ENCODE measurements at regions not wholly inside any gene's neighbourhood (a gene's known extent, or its start where the extent isn't known, plus 50 kb on each side); places are given as distances from the start of the nearest gene placed in this dataset.

DNA sequence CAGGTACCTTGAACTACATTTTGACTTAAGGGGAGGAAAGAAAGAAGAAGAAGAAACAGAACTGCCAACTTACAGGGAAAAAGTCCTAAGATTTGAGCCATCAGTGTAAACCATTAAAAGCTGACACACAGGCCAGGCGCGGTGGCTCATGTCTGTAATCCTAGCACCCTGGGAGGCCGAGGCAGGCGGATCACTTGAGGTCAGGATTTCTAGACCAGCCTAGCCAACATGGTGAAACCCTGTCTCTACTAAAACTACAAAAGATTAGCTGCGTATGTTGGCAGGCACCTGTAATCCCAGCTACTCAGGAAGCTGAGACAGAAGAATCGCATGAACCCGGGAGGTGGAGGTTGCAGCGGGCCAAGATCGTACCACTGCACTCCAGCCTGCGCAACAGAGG is 389.7 kb upstream of the FAM241A start:
- ATAC-seq (ENCODE audit: insufficient read depth, low read depth), result no peak

DNA sequence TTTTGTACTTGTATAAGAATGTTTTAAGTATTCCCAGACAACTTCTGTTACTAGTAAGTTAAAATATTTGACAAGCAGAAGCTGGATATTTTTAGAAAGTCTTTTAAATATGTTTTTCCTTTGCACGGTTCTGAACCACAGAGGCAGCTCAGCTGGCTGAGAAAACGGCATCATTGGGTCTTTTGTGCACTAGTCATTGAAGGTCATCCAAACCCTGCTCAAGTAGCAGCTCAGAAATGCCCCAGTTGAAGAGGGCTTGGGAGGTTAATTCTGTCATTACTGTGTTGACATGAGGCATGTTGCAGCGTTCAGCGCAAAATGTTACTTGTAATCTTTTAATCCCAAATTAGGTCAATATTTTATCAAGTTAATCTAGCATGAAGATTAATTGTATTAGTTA is 383.7 kb upstream of the FAM241A start:
- Histone ChIP-seq H4K20me1 (ENCODE audit: insufficient read depth, low read length) (no peaks in the 10 kb centered on the region), H3K9me3 (ENCODE audit: insufficient read depth, low read length, severe bottlenecking) (no peaks in the 10 kb centered on the region)
- TF ChIP-seq, protein P1, sequence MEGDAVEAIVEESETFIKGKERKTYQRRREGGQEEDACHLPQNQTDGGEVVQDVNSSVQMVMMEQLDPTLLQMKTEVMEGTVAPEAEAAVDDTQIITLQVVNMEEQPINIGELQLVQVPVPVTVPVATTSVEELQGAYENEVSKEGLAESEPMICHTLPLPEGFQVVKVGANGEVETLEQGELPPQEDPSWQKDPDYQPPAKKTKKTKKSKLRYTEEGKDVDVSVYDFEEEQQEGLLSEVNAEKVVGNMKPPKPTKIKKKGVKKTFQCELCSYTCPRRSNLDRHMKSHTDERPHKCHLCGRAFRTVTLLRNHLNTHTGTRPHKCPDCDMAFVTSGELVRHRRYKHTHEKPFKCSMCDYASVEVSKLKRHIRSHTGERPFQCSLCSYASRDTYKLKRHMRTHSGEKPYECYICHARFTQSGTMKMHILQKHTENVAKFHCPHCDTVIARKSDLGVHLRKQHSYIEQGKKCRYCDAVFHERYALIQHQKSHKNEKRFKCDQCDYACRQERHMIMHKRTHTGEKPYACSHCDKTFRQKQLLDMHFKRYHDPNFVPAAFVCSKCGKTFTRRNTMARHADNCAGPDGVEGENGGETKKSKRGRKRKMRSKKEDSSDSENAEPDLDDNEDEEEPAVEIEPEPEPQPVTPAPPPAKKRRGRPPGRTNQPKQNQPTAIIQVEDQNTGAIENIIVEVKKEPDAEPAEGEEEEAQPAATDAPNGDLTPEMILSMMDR (IDR thresholded peaks at IDR 0.05; ENCODE audit: borderline replicate concordance, extremely low read depth, low read length, poor library complexity, severe bottlenecking), result no peak
- no peak for TF ChIP-seq EZH2 (IDR thresholded peaks at IDR 0.05; ENCODE audit: borderline replicate concordance, low read depth, low read length, severe bottlenecking)

More for the DNA sequence above, 389.7 kb upstream of the FAM241A start:
- no peak overlapping the region for H2AFZ ChIP-seq (ENCODE audit: low read depth, low read length)
- no peak overlapping the region for H3K4me3 ChIP-seq (ENCODE audit: low read depth in 1 of 2, low read length in 2 of 2)
- no peaks in the 10 kb centered on the region for H3K27me3 ChIP-seq (ENCODE audit: insufficient read depth, low read length, poor library complexity)
- no peaks in the 10 kb centered on the region for H3K4me1 ChIP-seq (ENCODE audit: insufficient read depth, low read length)
- no peaks in the 10 kb centered on the region for H3K79me2 ChIP-seq (ENCODE audit: insufficient read depth, low read length)
- H3K27ac ChIP-seq (ENCODE audit: low read length), result no peak overlapping the region
- no peaks in the 10 kb centered on the region for H3K9me3 ChIP-seq (ENCODE audit: insufficient read depth, low read length, severe bottlenecking)
- DNase-seq, result no peak
- TF ChIP-seq, protein P1 (IDR thresholded peaks at IDR 0.05; ENCODE audit: borderline replicate concordance, extremely low read depth, low read length, poor library complexity, severe bottlenecking), result no peak
- no peak for TF ChIP-seq EZH2 (IDR thresholded peaks at IDR 0.05; ENCODE audit: borderline replicate concordance, low read depth, low read length, severe bottlenecking)
- no peaks in the 10 kb centered on the region for H4K20me1 ChIP-seq (ENCODE audit: insufficient read depth, low read length)
- no peak overlapping the region for H3K9ac ChIP-seq (ENCODE audit: low read depth, low read length)
- no peaks in the 10 kb centered on the region for H3K36me3 ChIP-seq (ENCODE audit: insufficient read depth, low read length)
- no peak overlapping the region for H3K4me2 ChIP-seq (ENCODE audit: insufficient read depth, low read length)

DNA sequence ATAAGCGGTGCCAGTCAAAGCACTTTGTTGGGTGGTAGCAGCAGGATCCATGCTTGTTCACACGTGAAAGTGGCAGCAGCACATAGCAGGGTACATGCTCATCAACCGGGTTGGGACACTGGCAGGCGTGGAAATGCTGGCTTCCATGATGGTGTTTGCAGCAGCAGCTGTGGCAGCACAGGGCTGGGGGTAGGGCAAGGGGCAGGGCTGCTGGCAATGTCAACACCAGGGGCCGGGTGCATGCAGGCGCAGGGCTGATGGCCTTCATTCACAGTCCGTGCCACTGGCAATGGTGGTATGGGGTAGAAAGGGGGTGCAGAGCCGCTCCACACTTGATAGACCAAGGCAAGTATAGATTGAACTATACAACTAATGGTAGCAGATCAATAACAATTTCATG is 374.7 kb upstream of the FAM241A start:
- H4K20me1 ChIP-seq (ENCODE audit: insufficient read depth, low read length), result no peaks in the 10 kb centered on the region
- H3K4me3 ChIP-seq (ENCODE audit: low read depth in 1 of 2, low read length in 2 of 2), result no peak overlapping the region
- no peaks in the 10 kb centered on the region for H3K36me3 ChIP-seq (ENCODE audit: insufficient read depth, low read length)
- H3K79me2 ChIP-seq (ENCODE audit: insufficient read depth, low read length), result no peaks in the 10 kb centered on the region
- no peaks in the 10 kb centered on the region for H3K27me3 ChIP-seq (ENCODE audit: insufficient read depth, low read length, poor library complexity)
- no peak for DNase-seq
- no peaks in the 10 kb centered on the region for H3K9me3 ChIP-seq (ENCODE audit: insufficient read depth, low read length, severe bottlenecking)
- no peak overlapping the region for H3K4me2 ChIP-seq (ENCODE audit: insufficient read depth, low read length)
- H3K27ac ChIP-seq (ENCODE audit: low read length), result no peak overlapping the region
- H3K9ac ChIP-seq (ENCODE audit: low read depth, low read length), result no peak overlapping the region
- TF ChIP-seq, protein P1 (IDR thresholded peaks at IDR 0.05; ENCODE audit: borderline replicate concordance, extremely low read depth, low read length, poor library complexity, severe bottlenecking), result no peak
- TF ChIP-seq EZH2 (IDR thresholded peaks at IDR 0.05; ENCODE audit: borderline replicate concordance, low read depth, low read length, severe bottlenecking), result no peak
- no peaks in the 10 kb centered on the region for H3K4me1 ChIP-seq (ENCODE audit: insufficient read depth, low read length)
- H2AFZ ChIP-seq (ENCODE audit: low read depth, low read length), result no peak overlapping the region
- ATAC-seq (ENCODE audit: insufficient read depth, low read depth), result no peak

More for the DNA sequence above, 383.7 kb upstream of the FAM241A start:
- H3K36me3 ChIP-seq (ENCODE audit: insufficient read depth, low read length), result no peaks in the 10 kb centered on the region
- H2AFZ ChIP-seq (ENCODE audit: low read depth, low read length), result no peak overlapping the region
- no peaks in the 10 kb centered on the region for H3K27me3 ChIP-seq (ENCODE audit: insufficient read depth, low read length, poor library complexity)
- DNase-seq (no peak), ATAC-seq (ENCODE audit: insufficient read depth, low read depth) (no peak)
- H3K79me2 ChIP-seq (ENCODE audit: insufficient read depth, low read length), result no peaks in the 10 kb centered on the region
- no peak overlapping the region for H3K4me2 ChIP-seq (ENCODE audit: insufficient read depth, low read length)
- H3K9ac ChIP-seq (ENCODE audit: low read depth, low read length), result no peak overlapping the region
- no peak overlapping the region for H3K27ac ChIP-seq (ENCODE audit: low read length)
- H3K4me1 ChIP-seq (ENCODE audit: insufficient read depth, low read length), result no peaks in the 10 kb centered on the region
- no peak overlapping the region for H3K4me3 ChIP-seq (ENCODE audit: low read depth in 1 of 2, low read length in 2 of 2)

DNA sequence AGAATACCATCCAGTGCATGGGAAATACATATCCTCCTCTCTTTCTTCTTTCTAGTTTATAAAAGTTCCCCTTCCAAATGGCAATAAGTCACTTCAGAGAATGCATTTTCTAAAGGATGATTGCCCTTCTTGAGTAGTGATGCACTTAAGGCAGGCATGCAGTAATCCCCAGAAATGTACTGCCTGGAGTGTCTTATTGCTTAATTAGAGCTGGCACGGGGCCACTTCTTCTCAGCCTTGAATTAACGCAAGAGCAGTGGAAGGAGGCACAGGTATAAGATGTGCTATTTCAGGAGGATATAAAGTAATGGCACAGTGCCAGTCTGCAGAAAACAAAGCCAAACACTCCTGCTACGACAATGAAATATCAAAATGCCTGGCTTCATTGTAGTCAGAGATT is 371.4 kb upstream of the FAM241A start:
- no peak overlapping the region for H3K9ac ChIP-seq (ENCODE audit: low read depth, low read length)
- no peaks in the 10 kb centered on the region for H3K27me3 ChIP-seq (ENCODE audit: insufficient read depth, low read length, poor library complexity)
- ATAC-seq (ENCODE audit: insufficient read depth, low read depth) (no peak), DNase-seq (no peak)
- H3K36me3 ChIP-seq (ENCODE audit: insufficient read depth, low read length), result no peaks in the 10 kb centered on the region
- H2AFZ ChIP-seq (ENCODE audit: low read depth, low read length), result no peak overlapping the region
- no peaks in the 10 kb centered on the region for H3K4me1 ChIP-seq (ENCODE audit: insufficient read depth, low read length)
- no peaks in the 10 kb centered on the region for H3K9me3 ChIP-seq (ENCODE audit: insufficient read depth, low read length, severe bottlenecking)
- H3K4me3 ChIP-seq (ENCODE audit: low read depth in 1 of 2, low read length in 2 of 2), result no peak overlapping the region
- no peak overlapping the region for H3K4me2 ChIP-seq (ENCODE audit: insufficient read depth, low read length)
- H3K27ac ChIP-seq (ENCODE audit: low read length), result no peak overlapping the region
- H3K79me2 ChIP-seq (ENCODE audit: insufficient read depth, low read length), result no peaks in the 10 kb centered on the region
- no peak for TF ChIP-seq EZH2 (IDR thresholded peaks at IDR 0.05; ENCODE audit: borderline replicate concordance, low read depth, low read length, severe bottlenecking)
- TF ChIP-seq, protein P1 (IDR thresholded peaks at IDR 0.05; ENCODE audit: borderline replicate concordance, extremely low read depth, low read length, poor library complexity, severe bottlenecking), result no peak
- no peaks in the 10 kb centered on the region for H4K20me1 ChIP-seq (ENCODE audit: insufficient read depth, low read length)

Data from DND-41 (cell line).